Right lobe of liver (tissue), 4 donors: ENCODE measurements at regions not wholly inside any gene's neighbourhood (a gene's known extent, or its start where the extent isn't known, plus 50 kb on each side); places are given as distances from the start of the nearest gene placed in this dataset.

Source experiments
- CTCF ChIP-seq, 4 donors: fragments of 200-600 bp in 3 of 4; fragments of 450-650 bp in 1 of 4; IDR thresholded peaks; one replicate each; pipeline versions ENCODE4 v1.5.1 to v1.8.0; 2016 to 2022; ENCODE audit warnings: antibody characterized with exemption in 4 of 4, mild to moderate bottlenecking in 2 of 4
- POLR2A ChIP-seq: fragments of 450-650 bp; IDR thresholded peaks from one replicate; pipeline ENCODE4 v1.6.1; 2017; ENCODE audit warnings: antibody characterized with exemption, mild to moderate bottlenecking
- donor health status: DM: no; HTN: no; CAD: no.
- donor health status: DM: no; HTN: no; CAD: no.
- donor health status: DM: no; HTN: yes; CAD: no.

DNA sequence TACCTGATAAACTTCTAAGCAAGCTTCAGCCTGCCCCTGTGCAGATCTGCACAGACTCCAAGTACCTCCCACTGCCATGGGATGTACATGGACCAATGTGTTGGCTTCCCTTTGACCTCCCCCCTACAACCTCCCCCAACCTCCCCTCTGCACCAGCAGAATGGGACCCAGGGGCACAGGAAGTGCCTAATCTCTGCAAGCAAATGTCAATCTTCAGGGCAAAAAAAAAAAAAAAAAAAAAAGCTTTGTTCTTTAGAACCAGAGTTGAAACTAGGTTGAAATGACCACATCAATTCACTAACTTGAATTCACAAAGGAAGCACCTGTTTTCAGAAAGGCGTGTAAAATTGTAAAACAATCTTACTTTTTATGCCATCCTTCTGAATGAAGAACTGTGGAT lies 53.9 kb upstream of the TIAM1 start:
- TF ChIP-seq CTCF (IDR thresholded peaks at IDR 0.05): no peak
- no peak for TF ChIP-seq POLR2A
